Right ventricle myocardium inferior (tissue), 1 donor: ENCODE measurements at regions not wholly inside any gene's neighbourhood (a gene's known extent, or its start where the extent isn't known, plus 50 kb on each side); places are given as distances from the start of the nearest gene placed in this dataset.
A peak's percentile ranks its signal among the peaks of the same experiment; 100 is the strongest.

Experiments used
- ATAC-seq: fragments of 200-7000 bp; cut with Tn5 transposase; one replicate; pipeline ENCODE4 v1.9.1; 2020; ENCODE audit warnings: mild to moderate bottlenecking, moderate library complexity
- DNase-seq: peaks from one replicate; pipeline ENCODE4 v3.0.0; 2021; ENCODE audit errors: missing footprints
- intact Hi-C: fragments of 100-400 bp; cut with DNase I; formaldehyde crosslinking; loops from one replicate; pipeline ENCODE4 v1.11.0; 2022
- donor health status: DM: no; HTN: yes; CAD: no; lungs with severe emphysema.

- intact Hi-C loops = no loop called here
- ATAC-seq (no peak), DNase-seq (peak; percentile 53)
These were observed 74.3 kb downstream of the NCOR2 start for GRCh38 chr12:124492879-124493808.

GRCh38 chr12:124491856-124492420 is 75.5 kb downstream of the NCOR2 start:
- peak; percentile 49 for DNase-seq
- ATAC-seq = no peak
- intact Hi-C loops = no loop called here

GRCh38 chr12:124491310-124491709 is 76.1 kb downstream of the NCOR2 start:
- ATAC-seq = no peak
- no peak for DNase-seq
- intact Hi-C loops = no loop called here

- intact Hi-C loops = no loop called here
- ATAC-seq (peak; percentile 92), DNase-seq (peak; percentile 93)
These were observed 76.7 kb downstream of the NCOR2 start for GRCh38 chr12:124490584-124491305.

- intact Hi-C loops = no loop called here
- no peak for ATAC-seq
- DNase-seq = peak; percentile 25
These were observed 77.4 kb downstream of the NCOR2 start for GRCh38 chr12:124489915-124490583.

GRCh38 chr12:124489220-124489619 is 78.2 kb downstream of the NCOR2 start:
- no peak for ATAC-seq
- intact Hi-C loops = no loop called here

GRCh38 chr12:124488520-124488919 is 78.9 kb downstream of the NCOR2 start:
- peak; percentile 21 for DNase-seq
- intact Hi-C loops = no loop called here
- ATAC-seq = no peak

More at GRCh38 chr12:124489220-124489619, 78.2 kb downstream of the NCOR2 start:
- peak; percentile 8 for DNase-seq

GRCh38 chr12:124487834-124488165 is 79.6 kb downstream of the NCOR2 start:
- intact Hi-C loops = no loop called here
- DNase-seq (no peak), ATAC-seq (no peak)

- intact Hi-C loops = no loop called here
- ATAC-seq (no peak), DNase-seq (peak; percentile 65)
These were observed 80.2 kb downstream of the NCOR2 start for GRCh38 chr12:124487066-124487833.

GRCh38 chr12:124486346-124486963 is 81.0 kb downstream of the NCOR2 start:
- intact Hi-C loops = no loop called here
- ATAC-seq (no peak), DNase-seq (peak; percentile 45)

GRCh38 chr12:124485371-124485770 is 82.0 kb downstream of the NCOR2 start:
- no peak for ATAC-seq
- DNase-seq = peak; percentile 69
- intact Hi-C loops = no loop called here

- intact Hi-C loops = no loop called here
- DNase-seq (peak; percentile 27), ATAC-seq (no peak)
These were observed 82.9 kb downstream of the NCOR2 start for GRCh38 chr12:124484526-124484953.

GRCh38 chr12:124484067-124484466 is 83.3 kb downstream of the NCOR2 start:
- DNase-seq = peak; percentile 45
- intact Hi-C loops = no loop called here
- ATAC-seq = no peak

GRCh38 chr12:124482901-124483799 is 84.3 kb downstream of the NCOR2 start:
- intact Hi-C loops = no loop called here
- ATAC-seq (no peak), DNase-seq (peak; percentile 53)

GRCh38 chr12:124482567-124482893 is 84.9 kb downstream of the NCOR2 start:
- intact Hi-C loops = no loop called here
- ATAC-seq (no peak), DNase-seq (no peak)

- intact Hi-C loops = no loop called here
- ATAC-seq (no peak), DNase-seq (peak; percentile 46)
These were observed 85.4 kb downstream of the NCOR2 start for GRCh38 chr12:124481772-124482566.
